ENCODE measurements at regions not wholly inside any gene's neighbourhood (a gene's known extent, or its start where the extent isn't known, plus 50 kb on each side); places are given as distances from the start of the nearest gene placed in this dataset.

DNA sequence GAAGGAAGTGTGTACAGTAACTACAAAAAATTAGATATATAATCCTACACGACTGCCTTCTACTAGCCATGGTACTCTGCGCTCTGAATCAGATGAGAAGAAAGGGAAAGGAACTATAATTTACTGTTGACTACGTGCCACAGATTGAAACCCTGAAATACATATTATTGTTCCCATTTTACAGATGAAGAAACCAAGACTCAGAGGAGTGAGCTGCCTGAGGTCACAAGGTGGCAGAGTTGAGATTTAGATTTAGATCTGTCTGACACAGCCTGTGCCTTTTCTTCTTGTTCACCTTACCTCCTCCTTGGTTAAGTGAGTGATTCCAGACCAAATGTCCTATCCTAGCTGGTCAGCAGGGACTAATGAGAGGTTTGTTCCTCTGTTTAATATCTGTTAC lies 61.6 kb upstream of the OR4E1 start:
- in situ Hi-C loops (cut with MboI; ENCODE audit: low sequenced_read_pairs): no loop called here

DNA sequence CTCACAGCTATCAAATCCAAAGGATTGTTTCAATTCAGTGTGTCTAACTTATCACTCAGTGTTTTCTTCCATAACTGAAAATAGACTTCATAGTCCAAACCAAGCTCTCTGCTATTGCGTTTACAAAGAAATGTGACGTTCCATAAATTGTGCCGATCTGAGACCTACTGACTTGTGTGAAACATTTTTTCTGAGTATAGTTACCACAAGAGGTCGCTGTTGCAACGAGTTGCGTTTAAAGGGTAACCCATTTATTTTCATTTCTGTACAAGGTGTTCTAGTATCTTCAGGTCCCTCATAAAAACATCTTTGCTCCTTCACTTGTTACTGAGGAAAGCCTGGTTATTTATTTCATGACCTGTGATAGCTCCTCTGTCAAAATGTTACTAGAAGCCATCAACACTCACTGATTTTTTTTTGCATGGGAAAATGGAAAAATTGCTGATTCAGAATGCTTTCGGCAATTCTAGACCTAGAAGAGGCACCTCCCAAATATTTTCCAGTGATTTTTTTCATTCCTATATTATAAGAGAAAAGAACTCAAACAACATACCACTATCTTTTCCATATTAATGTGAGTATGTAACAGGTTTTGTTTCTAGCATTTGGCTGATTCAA lies 60.9 kb upstream of the OR4E1 start:
- in situ Hi-C loops (cut with MboI; ENCODE audit: low sequenced_read_pairs): no loop called here

GRCh38 chr14:21729703-21730233 lies 56.1 kb upstream of the OR4E1 start:
- in situ Hi-C loops (cut with MboI; ENCODE audit: low sequenced_read_pairs): no loop called here

GRCh38 chr14:21725250-21725649 lies 51.6 kb upstream of the OR4E1 start:
- in situ Hi-C loops (cut with MboI; ENCODE audit: low sequenced_read_pairs): no loop called here

GRCh38 chr14:21724090-21724973 lies 50.7 kb upstream of the OR4E1 start:
- in situ Hi-C loops (cut with MboI; ENCODE audit: low sequenced_read_pairs): no loop called here

- in situ Hi-C loops (cut with MboI; ENCODE audit: low sequenced_read_pairs): no loop called here
Measured at GRCh38 chr14:21723431-21724045, 49.9 kb upstream of the OR4E1 start.
